ENCODE measurements at regions not wholly inside any gene's neighbourhood (a gene's known extent, or its start where the extent isn't known, plus 50 kb on each side); places are given as distances from the start of the nearest gene placed in this dataset.

GRCh38 chr22:48376428-48376827, 1451.2 kb downstream of the BRD1 start:
- CTCF ChIA-PET = no interaction called here

More at GRCh38 chr22:48376428-48376827, 1451.2 kb downstream of the BRD1 start:
- Histone ChIP-seq H3K4ac (ENCODE audit: low read depth, low read length) (no peak overlapping the region), H3K36me3 (ENCODE audit: control insufficient read depth, insufficient read depth, low read length) (no peaks in the 10 kb centered on the region), H4K8ac (ENCODE audit: low read depth in 2 of 2, low read length in 2 of 2) (no peak overlapping the region), H2BK20ac (ENCODE audit: low read depth, low read length) (no peak overlapping the region), H3K9ac (ENCODE audit: low read depth, low read length) (no peak overlapping the region), H3K9me1 (ENCODE audit: insufficient read depth, low read length) (no peaks in the 10 kb centered on the region), H3K14ac (replicated peaks; ENCODE audit: low read depth, low read length) (no peak overlapping the region), H2AFZ (replicated peaks; ENCODE audit: low read length, poor library complexity) (no peak overlapping the region), H3K56ac (ENCODE audit: extremely low read depth, insufficient read depth, low read length) (no peak overlapping the region), H3K23ac (ENCODE audit: low read depth, low read length) (no peak overlapping the region), H3K27me3 (ENCODE audit: control insufficient read depth, insufficient read depth, low read length) (no peaks in the 10 kb centered on the region), H2BK15ac (ENCODE audit: low read depth, low read length) (no peak overlapping the region), H3K4me1 (ENCODE audit: control insufficient read depth, insufficient read depth, low read length) (no peaks in the 10 kb centered on the region), H2BK5ac (ENCODE audit: low read depth, low read length, poor library complexity, severe bottlenecking) (no peak overlapping the region), H3K4me2 (ENCODE audit: low read depth, low read length) (no peak overlapping the region), H4K20me1 (ENCODE audit: insufficient read depth, low read length) (no peaks in the 10 kb centered on the region), H4K5ac (ENCODE audit: low read depth, low read length) (no peak overlapping the region), H3K27ac (ENCODE audit: insufficient read depth, low read length) (no peak overlapping the region), H3K4me3 (ENCODE audit: insufficient read depth, low read depth, low read length) (no peak overlapping the region), H2BK120ac (ENCODE audit: low read depth, low read length) (no peak overlapping the region), H3K18ac (ENCODE audit: low read depth, low read length) (no peak overlapping the region), H2AK9ac (replicated peaks; ENCODE audit: low read depth, low read length, poor library complexity) (no peak overlapping the region), H3K79me1 (ENCODE audit: low read depth in 1 of 2, low read length in 2 of 2) (no peaks in the 10 kb centered on the region), H2AK5ac (ENCODE audit: low read depth, low read length) (no peak overlapping the region), H3K9me3 (ENCODE audit: control insufficient read depth, insufficient read depth, low read length) (peaks cover 46% of the 10 kb centered on the region), H4K91ac (ENCODE audit: insufficient read depth, low read depth, low read length) (no peak overlapping the region)
- ATAC-seq (ENCODE audit: low read depth) = no peak
- no peak for TF ChIP-seq MAZ (IDR thresholded peaks at IDR 0.05; ENCODE audit: borderline replicate concordance, low read depth, low read length)
- no peak for TF ChIP-seq USF2 (IDR thresholded peaks at IDR 0.05; ENCODE audit: low read depth, low read length)
- TF ChIP-seq MAFK (IDR thresholded peaks at IDR 0.05; ENCODE audit: low read depth, low read length) = no peak
- no peak for TF ChIP-seq FOS (IDR thresholded peaks at IDR 0.05; ENCODE audit: low read depth, low read length)
- TF ChIP-seq CHD1 (IDR thresholded peaks at IDR 0.05; ENCODE audit: low read depth, low read length) = no peak
- TF ChIP-seq MXI1 (IDR thresholded peaks at IDR 0.05; ENCODE audit: borderline replicate concordance, low read depth, low read length) = no peak
- no peak for TF ChIP-seq NFE2L2 (IDR thresholded peaks at IDR 0.05; ENCODE audit: low read depth, low read length)
- TF ChIP-seq CEBPB (IDR thresholded peaks at IDR 0.05; ENCODE audit: low read depth, low read length) = no peak
- TF ChIP-seq POLR2A (IDR thresholded peaks at IDR 0.05; ENCODE audit: low read depth, low read length) = no peak
- TF ChIP-seq, protein P1, sequence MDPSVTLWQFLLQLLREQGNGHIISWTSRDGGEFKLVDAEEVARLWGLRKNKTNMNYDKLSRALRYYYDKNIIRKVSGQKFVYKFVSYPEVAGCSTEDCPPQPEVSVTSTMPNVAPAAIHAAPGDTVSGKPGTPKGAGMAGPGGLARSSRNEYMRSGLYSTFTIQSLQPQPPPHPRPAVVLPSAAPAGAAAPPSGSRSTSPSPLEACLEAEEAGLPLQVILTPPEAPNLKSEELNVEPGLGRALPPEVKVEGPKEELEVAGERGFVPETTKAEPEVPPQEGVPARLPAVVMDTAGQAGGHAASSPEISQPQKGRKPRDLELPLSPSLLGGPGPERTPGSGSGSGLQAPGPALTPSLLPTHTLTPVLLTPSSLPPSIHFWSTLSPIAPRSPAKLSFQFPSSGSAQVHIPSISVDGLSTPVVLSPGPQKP (IDR thresholded peaks at IDR 0.05; ENCODE audit: borderline replicate concordance, low read depth, low read length) = no peak
- POLR2A ChIA-PET (ENCODE audit: unreplicated experiment) = no interaction called here
- intact Hi-C loops (cut with micrococcal nuclease) (no loop called here), in situ Hi-C loops (cut with MboI; ENCODE audit: low sequenced_read_pairs) (no loop called here), dilution Hi-C loops (cut with HindIII; ENCODE audit: low sequenced_read_pairs, unreplicated experiment) (no loop called here)
- BruUV-seq (replicated peaks) = no TSS peak
- no peak for DNase-seq
- WGBS, 2 experiments (ENCODE audit: extremely low coverage in 2 of 2, insufficient read length in 1 of 2) = no CpG with 5 or more reads among the region's 8 CpGs

All from IMR-90 (cell line).